CD4-positive, CD25-positive, alpha-beta regulatory T cell (primary cell): ENCODE measurements at regions not wholly inside any gene's neighbourhood (a gene's known extent, or its start where the extent isn't known, plus 50 kb on each side); places are given as distances from the start of the nearest gene placed in this dataset.

Source experiments
- ATAC-seq, 2 donors: fragments of 150-1000 bp; cut with Tn5 transposase; one replicate each; pipeline ENCODE4 v1.10.0; 2021; ENCODE audit warnings: low read depth in 2 of 2, moderate number of reproducible peaks in 2 of 2, moderate library complexity in 1 of 2
- DNase-seq, 3 donors: peaks; one replicate each; pipeline versions ENCODE4 v3.0.0 to v3.0.0-alpha.2; 2012 to 2022; ENCODE audit warnings: mixed read lengths in 1 of 3
- H3K27ac ChIP-seq: one replicate; pipeline ENCODE4 v1.7.0; 2013; ENCODE audit warnings: mild to moderate bottlenecking, low read length; ENCODE audit not compliant: insufficient read depth, poor library complexity, severe bottlenecking
- H3K27me3 ChIP-seq: one replicate; pipeline ENCODE4 v1.7.0; 2013; ENCODE audit warnings: low read length; ENCODE audit not compliant: control insufficient read depth, insufficient read depth
- H3K36me3 ChIP-seq: one replicate; pipeline ENCODE4 v1.7.0; 2013; ENCODE audit warnings: mild to moderate bottlenecking, low read length, moderate library complexity; ENCODE audit not compliant: control insufficient read depth, insufficient read depth
- H3K4me1 ChIP-seq: 2 replicates; pipeline ENCODE4 v1.7.0; 2013; ENCODE audit warnings: mild to moderate bottlenecking, low read length; ENCODE audit not compliant: insufficient read depth, control insufficient read depth, poor library complexity, severe bottlenecking
- H3K4me3 ChIP-seq: one replicate; pipeline ENCODE4 v1.7.0; 2013; ENCODE audit warnings: low read depth, mild to moderate bottlenecking, low read length, moderate library complexity
- H3K9me3 ChIP-seq, 2 experiments: 1 replicate in 1 of 2; 2 replicates in 1 of 2; pipeline ENCODE4 v1.7.0; 2013; ENCODE audit warnings: low read length in 2 of 2, mild to moderate bottlenecking in 1 of 2, moderate library complexity in 1 of 2; ENCODE audit not compliant: control insufficient read depth in 2 of 2
- H3K27ac Mint-ChIP-seq, 3 donors: one replicate each; pipeline ENCODE4 v1.8.0; 2020 to 2022; ENCODE audit warnings: mild to moderate bottlenecking in 3 of 3, mixed read lengths in 3 of 3, moderate library complexity in 2 of 3
- H3K27me3 Mint-ChIP-seq: one replicate; pipeline ENCODE4 v1.8.0; 2022; ENCODE audit warnings: mild to moderate bottlenecking, mixed read lengths
- H3K36me3 Mint-ChIP-seq: one replicate; pipeline ENCODE4 v1.8.0; 2020; ENCODE audit warnings: mixed read lengths
- H3K4me1 Mint-ChIP-seq, 4 donors: one replicate each; pipeline ENCODE4 v1.8.0; 2020 to 2022; ENCODE audit warnings: mixed read lengths in 4 of 4, mild to moderate bottlenecking in 1 of 4
- H3K4me3 Mint-ChIP-seq, 4 donors: one replicate each; pipeline ENCODE4 v1.8.0; 2020 to 2022; ENCODE audit warnings: mild to moderate bottlenecking in 4 of 4, mixed read lengths in 4 of 4, moderate library complexity in 3 of 4
- H3K9me3 Mint-ChIP-seq, 7 donors: one replicate each; pipeline ENCODE4 v1.8.0; 2020 to 2022; ENCODE audit warnings: mixed read lengths in 7 of 7, mild to moderate bottlenecking in 3 of 7, moderate library complexity in 2 of 7

- H3K36me3 Mint-ChIP-seq = no peaks in the 10 kb centered on the region
- H3K4me3 Mint-ChIP-seq = no peak overlapping the region
- no peak for ATAC-seq
- H3K36me3 ChIP-seq = no peaks in the 10 kb centered on the region
- H3K4me3 ChIP-seq = no peak overlapping the region
- no peak for DNase-seq
- no peaks in the 10 kb centered on the region for H3K4me1 Mint-ChIP-seq
- H3K27me3 Mint-ChIP-seq = no peaks in the 10 kb centered on the region
- H3K27ac ChIP-seq = no peak overlapping the region
- H3K9me3 ChIP-seq = no peaks in the 10 kb centered on the region
- H3K4me1 ChIP-seq = no peaks in the 10 kb centered on the region
- H3K9me3 Mint-ChIP-seq = peaks cover 0 to 2% (median 0%) of the 10 kb centered on the region in 7 donors
- H3K27me3 ChIP-seq = no peaks in the 10 kb centered on the region
- H3K27ac Mint-ChIP-seq = no peak overlapping the region
These were observed 208.8 kb upstream of the NCKAP5 start for GRCh38 chr2:133776936-133777573.

- Mint-ChIP-seq H3K4me1 (no peaks in the 10 kb centered on the region), H3K27me3 (no peaks in the 10 kb centered on the region), H3K9me3 (peaks cover 0 to 3% (median 0%) of the 10 kb centered on the region in 7 donors), H3K27ac (no peak overlapping the region), H3K4me3 (no peak overlapping the region), H3K36me3 (no peaks in the 10 kb centered on the region)
- Histone ChIP-seq H3K27ac (no peak overlapping the region), H3K4me3 (no peak overlapping the region), H3K4me1 (no peaks in the 10 kb centered on the region), H3K9me3 (no peaks in the 10 kb centered on the region), H3K36me3 (no peaks in the 10 kb centered on the region), H3K27me3 (no peaks in the 10 kb centered on the region)
- ATAC-seq (no peak), DNase-seq (no peak)
These were observed 209.3 kb upstream of the NCKAP5 start for GRCh38 chr2:133777574-133777960.

- Mint-ChIP-seq H3K9me3 (peaks cover 0 to 4% (median 0%) of the 10 kb centered on the region in 7 donors), H3K27ac (no peak overlapping the region), H3K4me3 (no peak overlapping the region), H3K27me3 (no peaks in the 10 kb centered on the region), H3K4me1 (no peaks in the 10 kb centered on the region), H3K36me3 (no peaks in the 10 kb centered on the region)
- no peaks in the 10 kb centered on the region for H3K9me3 ChIP-seq
- no peak for ATAC-seq
- H3K36me3 ChIP-seq = no peaks in the 10 kb centered on the region
- no peaks in the 10 kb centered on the region for H3K4me1 ChIP-seq
- H3K4me3 ChIP-seq = no peak overlapping the region
- no peaks in the 10 kb centered on the region for H3K27me3 ChIP-seq
- no peak overlapping the region for H3K27ac ChIP-seq
- DNase-seq = peak in 1 of 3 donors; percentile 45
These were observed 212.1 kb upstream of the NCKAP5 start for GRCh38 chr2:133780099-133780996.

- no peaks in the 10 kb centered on the region for H3K4me1 ChIP-seq
- Mint-ChIP-seq H3K9me3 (peaks cover 0 to 4% (median 2%) of the 10 kb centered on the region in 7 donors), H3K36me3 (no peaks in the 10 kb centered on the region), H3K27me3 (no peaks in the 10 kb centered on the region), H3K4me1 (no peaks in the 10 kb centered on the region), H3K27ac (no peak overlapping the region), H3K4me3 (no peak overlapping the region)
- DNase-seq = no peak
- H3K9me3 ChIP-seq = no peaks in the 10 kb centered on the region
- no peaks in the 10 kb centered on the region for H3K27me3 ChIP-seq
- no peak overlapping the region for H3K27ac ChIP-seq
- no peaks in the 10 kb centered on the region for H3K36me3 ChIP-seq
- ATAC-seq = no peak
- no peak overlapping the region for H3K4me3 ChIP-seq
These were observed 212.8 kb upstream of the NCKAP5 start for GRCh38 chr2:133780997-133781513.

GRCh38 chr2:133787207-133787606 lies 218.9 kb upstream of the NCKAP5 start:
- H3K27ac ChIP-seq = no peak overlapping the region
- no peak for DNase-seq
- no peaks in the 10 kb centered on the region for H3K9me3 ChIP-seq
- Mint-ChIP-seq H3K9me3 (peaks cover 0 to 6% (median 3%) of the 10 kb centered on the region in 7 donors), H3K4me1 (no peaks in the 10 kb centered on the region), H3K27ac (no peak overlapping the region), H3K27me3 (peaks cover 6% of the 10 kb centered on the region), H3K4me3 (no peak overlapping the region), H3K36me3 (no peaks in the 10 kb centered on the region)
- H3K36me3 ChIP-seq = no peaks in the 10 kb centered on the region
- H3K27me3 ChIP-seq = no peaks in the 10 kb centered on the region
- ATAC-seq = no peak
- H3K4me3 ChIP-seq = no peak overlapping the region
- H3K4me1 ChIP-seq = no peaks in the 10 kb centered on the region

- H3K9me3 Mint-ChIP-seq = peaks cover 0 to 6% (median 2%) of the 10 kb centered on the region in 7 donors
- no peak overlapping the region for H3K27ac ChIP-seq
These were observed 219.4 kb upstream of the NCKAP5 start for GRCh38 chr2:133787651-133788050.

GRCh38 chr2:133788386-133788785 lies 220.1 kb upstream of the NCKAP5 start:
- Mint-ChIP-seq H3K27me3 (peaks cover 6% of the 10 kb centered on the region), H3K4me1 (no peaks in the 10 kb centered on the region), H3K4me3 (no peak overlapping the region), H3K9me3 (peaks cover 0 to 6% (median 3%) of the 10 kb centered on the region in 7 donors), H3K27ac (no peak overlapping the region), H3K36me3 (no peaks in the 10 kb centered on the region)
- DNase-seq = no peak
- Histone ChIP-seq H3K4me3 (no peak overlapping the region), H3K36me3 (no peaks in the 10 kb centered on the region), H3K4me1 (no peaks in the 10 kb centered on the region), H3K27ac (no peak overlapping the region), H3K9me3 (no peaks in the 10 kb centered on the region), H3K27me3 (no peaks in the 10 kb centered on the region)
- no peak for ATAC-seq

More at GRCh38 chr2:133787651-133788050, 219.4 kb upstream of the NCKAP5 start:
- Mint-ChIP-seq H3K4me1 (no peaks in the 10 kb centered on the region), H3K36me3 (no peaks in the 10 kb centered on the region), H3K27me3 (peaks cover 6% of the 10 kb centered on the region), H3K27ac (no peak overlapping the region), H3K4me3 (no peak overlapping the region)
- H3K4me1 ChIP-seq = no peaks in the 10 kb centered on the region
- no peak for ATAC-seq
- H3K9me3 ChIP-seq = no peaks in the 10 kb centered on the region
- DNase-seq = no peak
- H3K27me3 ChIP-seq = no peaks in the 10 kb centered on the region
- H3K4me3 ChIP-seq = no peak overlapping the region
- no peaks in the 10 kb centered on the region for H3K36me3 ChIP-seq
